Testis (tissue), 2 donors: ENCODE measurements at regions not wholly inside any gene's neighbourhood (a gene's known extent, or its start where the extent isn't known, plus 50 kb on each side); places are given as distances from the start of the nearest gene placed in this dataset.

Experiments
- DNase-seq: peaks from one replicate; pipeline ENCODE4 v3.0.0-alpha.2; 2019
- H3K27ac ChIP-seq, 2 donors: fragments of 200-600 bp; sonication (generic); one replicate each; pipeline ENCODE4 v1.5.1; 2019
- H3K27me3 ChIP-seq: fragments of 200-600 bp; sonication (generic); one replicate; pipeline ENCODE4 v1.5.1; 2019
- H3K36me3 ChIP-seq: fragments of 200-600 bp; sonication (generic); one replicate; pipeline ENCODE4 v1.5.1; 2017; ENCODE audit warnings: low read depth; ENCODE audit errors: missing control alignments
- H3K4me1 ChIP-seq: fragments of 200-600 bp; sonication (generic); one replicate; pipeline ENCODE4 v1.5.1; 2019
- H3K4me3 ChIP-seq, 2 donors: fragments of 200-600 bp; sonication (generic); one replicate each; pipeline ENCODE4 v1.5.1; 2017 to 2019
- H3K9me3 ChIP-seq: fragments of 200-600 bp; sonication (generic); one replicate; pipeline ENCODE4 v1.5.1; 2017
- POLR2A ChIP-seq: fragments of 450-650 bp; IDR thresholded peaks from one replicate; pipeline ENCODE4 v1.6.1; 2017; ENCODE audit warnings: antibody characterized with exemption, mild to moderate bottlenecking, moderate library complexity
- WGBS, 2 donors: methylation state at CpG; one replicate each; pipeline ENCODE4 v1.1.5; 2018; 5-methylcytosine and 5-hydroxymethylcytosine counted together
- intact Hi-C: fragments of 100-400 bp; cut with DNase I; formaldehyde crosslinking; loops from one replicate; pipeline ENCODE4 v1.15.1; 2023; ENCODE audit warnings: low total_unique reads
- TF ChIP-seq, protein P1 (sequence below), 3 experiments: fragments of 450-650 bp in 2 of 3; fragments of 200-600 bp in 1 of 3; sonication (generic) in 1 of 3; IDR thresholded peaks; one replicate each; pipeline ENCODE4 v1.5.1; 2016 to 2019; ENCODE audit warnings: antibody characterized with exemption in 3 of 3, mild to moderate bottlenecking in 2 of 3, moderate library complexity in 1 of 3

DNA sequence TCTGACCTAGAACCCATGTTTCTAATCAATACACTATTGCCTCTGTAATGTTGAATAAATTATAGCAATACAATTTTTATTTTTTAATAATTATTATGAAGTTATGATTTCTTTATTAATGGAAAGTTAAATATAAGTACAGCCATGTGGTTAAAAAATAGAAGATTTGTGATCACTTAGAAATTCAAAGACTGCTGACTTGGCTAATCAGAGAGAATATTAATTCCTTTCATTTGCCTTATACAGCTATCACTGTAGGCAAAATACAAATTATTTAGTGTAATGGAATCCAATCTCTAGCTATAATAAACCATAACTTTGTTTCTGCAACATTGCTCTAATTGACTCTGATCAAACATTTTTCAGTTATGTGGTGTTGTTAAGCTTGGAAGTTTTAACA is 255.0 kb upstream of the TAS2R1 start:
- Histone ChIP-seq H3K27me3 (no peaks in the 10 kb centered on the region), H3K27ac (no peak overlapping the region), H3K4me3 (no peak overlapping the region), H3K36me3 (no peaks in the 10 kb centered on the region), H3K4me1 (no peaks in the 10 kb centered on the region), H3K9me3 (no peaks in the 10 kb centered on the region)
- TF ChIP-seq, protein P1, sequence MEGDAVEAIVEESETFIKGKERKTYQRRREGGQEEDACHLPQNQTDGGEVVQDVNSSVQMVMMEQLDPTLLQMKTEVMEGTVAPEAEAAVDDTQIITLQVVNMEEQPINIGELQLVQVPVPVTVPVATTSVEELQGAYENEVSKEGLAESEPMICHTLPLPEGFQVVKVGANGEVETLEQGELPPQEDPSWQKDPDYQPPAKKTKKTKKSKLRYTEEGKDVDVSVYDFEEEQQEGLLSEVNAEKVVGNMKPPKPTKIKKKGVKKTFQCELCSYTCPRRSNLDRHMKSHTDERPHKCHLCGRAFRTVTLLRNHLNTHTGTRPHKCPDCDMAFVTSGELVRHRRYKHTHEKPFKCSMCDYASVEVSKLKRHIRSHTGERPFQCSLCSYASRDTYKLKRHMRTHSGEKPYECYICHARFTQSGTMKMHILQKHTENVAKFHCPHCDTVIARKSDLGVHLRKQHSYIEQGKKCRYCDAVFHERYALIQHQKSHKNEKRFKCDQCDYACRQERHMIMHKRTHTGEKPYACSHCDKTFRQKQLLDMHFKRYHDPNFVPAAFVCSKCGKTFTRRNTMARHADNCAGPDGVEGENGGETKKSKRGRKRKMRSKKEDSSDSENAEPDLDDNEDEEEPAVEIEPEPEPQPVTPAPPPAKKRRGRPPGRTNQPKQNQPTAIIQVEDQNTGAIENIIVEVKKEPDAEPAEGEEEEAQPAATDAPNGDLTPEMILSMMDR (IDR thresholded peaks at IDR 0.05), result no peak
- TF ChIP-seq POLR2A, result no peak
- intact Hi-C loops, result no loop called here
- DNase-seq, result no peak

DNA sequence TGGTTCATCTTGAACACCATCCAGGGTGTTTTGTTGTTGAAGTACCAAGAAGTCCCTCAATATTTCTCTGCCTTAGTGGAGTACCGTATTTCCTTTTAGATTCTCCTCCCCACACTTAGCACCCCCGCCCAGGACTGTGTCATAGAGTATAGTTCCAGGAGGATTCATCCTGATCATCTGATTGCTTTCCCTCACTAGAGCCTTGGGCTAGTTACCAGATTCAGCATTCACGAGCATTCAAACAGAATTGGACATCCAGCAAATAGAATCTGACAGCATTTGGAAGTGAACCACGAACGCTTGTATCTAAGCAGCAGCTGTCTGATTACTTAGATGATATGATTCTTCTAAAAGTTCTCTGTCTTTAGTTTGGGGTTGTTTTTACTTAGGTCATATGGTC is 248.1 kb upstream of the TAS2R1 start:
- intact Hi-C loops, result no loop called here
- TF ChIP-seq, protein P1 (IDR thresholded peaks at IDR 0.05), result no peak
- no peak for TF ChIP-seq POLR2A
- no peak overlapping the region for H3K4me3 ChIP-seq
- no peak overlapping the region for H3K27ac ChIP-seq
- no peaks in the 10 kb centered on the region for H3K4me1 ChIP-seq
- 86 to 90% methylated on average over 5 of the region's 5 CpGs for WGBS, 2 donors
- H3K27me3 ChIP-seq, result no peaks in the 10 kb centered on the region
- H3K9me3 ChIP-seq, result no peaks in the 10 kb centered on the region
- H3K36me3 ChIP-seq, result no peaks in the 10 kb centered on the region
- no peak for DNase-seq

DNA sequence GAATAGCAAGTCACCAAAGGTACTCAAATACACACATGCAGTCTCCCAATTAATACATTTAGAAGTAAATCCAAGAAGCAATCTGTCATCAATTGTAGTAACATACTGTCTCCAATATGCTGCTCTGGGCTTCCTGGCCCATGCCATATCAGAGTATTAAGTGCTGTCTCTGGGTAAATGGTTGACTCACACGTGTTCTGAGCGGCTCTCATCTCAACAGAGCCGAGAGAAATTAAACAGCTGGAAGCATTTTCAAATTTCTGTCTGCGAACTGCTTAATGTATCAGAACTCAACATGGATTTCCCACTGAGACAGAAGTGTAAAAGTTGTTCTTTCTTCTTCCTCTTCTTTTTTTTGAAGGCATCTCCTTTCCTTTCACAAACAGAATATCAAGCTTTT is 247.3 kb upstream of the TAS2R1 start:
- WGBS, 2 donors, result 79 to 89% methylated on average over 4 of the region's 4 CpGs
- Histone ChIP-seq H3K4me1 (no peaks in the 10 kb centered on the region), H3K36me3 (no peaks in the 10 kb centered on the region), H3K9me3 (no peaks in the 10 kb centered on the region), H3K27me3 (no peaks in the 10 kb centered on the region), H3K27ac (no peak overlapping the region), H3K4me3 (no peak overlapping the region)
- no peak for TF ChIP-seq POLR2A
- TF ChIP-seq, protein P1 (IDR thresholded peaks at IDR 0.05), result no peak
- DNase-seq, result no peak
- intact Hi-C loops, result no loop called here

DNA sequence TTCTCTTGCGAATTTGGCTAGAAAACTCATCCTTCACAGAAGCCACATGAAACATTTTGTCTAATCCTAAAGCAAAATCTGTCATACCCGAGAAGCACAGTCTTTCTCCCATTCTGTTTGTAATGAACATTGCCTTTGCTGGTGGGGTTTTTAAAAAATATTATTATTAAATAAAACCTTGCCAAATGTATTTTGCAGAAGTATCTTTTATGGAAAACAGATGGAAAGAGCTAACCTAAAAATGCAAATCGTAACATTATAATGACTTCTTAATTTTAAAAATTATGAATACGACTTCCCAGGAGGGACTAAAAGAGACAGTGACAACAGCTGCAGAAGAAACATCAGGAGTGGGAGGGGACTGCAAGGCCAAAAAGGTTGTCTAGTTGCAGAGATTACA is 246.3 kb upstream of the TAS2R1 start:
- Histone ChIP-seq H3K27me3 (no peaks in the 10 kb centered on the region), H3K9me3 (no peaks in the 10 kb centered on the region), H3K27ac (no peak overlapping the region), H3K36me3 (no peaks in the 10 kb centered on the region), H3K4me3 (no peak overlapping the region), H3K4me1 (no peaks in the 10 kb centered on the region)
- 80 to 83% methylated on average over 4 of the region's 4 CpGs for WGBS, 2 donors
- intact Hi-C loops, result no loop called here
- DNase-seq, result no peak
- TF ChIP-seq POLR2A, result no peak
- TF ChIP-seq, protein P1 (IDR thresholded peaks at IDR 0.05), result no peak

DNA sequence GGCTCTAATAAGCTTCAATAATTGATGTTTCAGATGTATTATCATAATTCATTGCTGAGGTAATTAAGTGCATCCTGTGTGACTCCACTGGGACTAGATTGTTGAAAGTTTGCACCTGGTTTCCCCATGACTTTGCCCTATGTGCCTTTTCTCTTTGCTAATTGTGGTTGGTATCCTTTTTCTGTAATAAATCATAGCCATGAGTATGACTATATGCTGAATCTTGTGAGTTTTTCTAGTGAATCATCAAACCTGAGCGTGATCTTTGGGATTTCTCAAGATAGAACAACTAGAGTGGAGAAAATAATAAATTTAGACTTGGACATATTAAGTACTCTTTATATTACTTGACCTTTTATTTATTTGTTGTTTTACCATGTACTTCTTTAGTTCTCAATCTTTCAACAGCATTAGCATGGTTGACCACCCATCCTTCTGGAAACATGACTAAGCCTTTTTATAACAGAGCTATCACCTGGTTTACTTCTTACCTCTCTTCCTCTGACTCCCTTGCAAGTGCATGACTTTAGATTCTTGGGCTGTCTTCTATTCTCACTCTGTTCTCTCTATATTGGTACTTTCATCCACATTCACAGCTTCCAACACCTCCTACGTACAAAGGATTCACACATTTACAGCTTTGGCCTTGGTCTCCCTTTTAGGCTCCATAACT is 239.6 kb upstream of the TAS2R1 start:
- Histone ChIP-seq H3K27me3 (no peaks in the 10 kb centered on the region), H3K4me3 (no peak overlapping the region), H3K36me3 (no peaks in the 10 kb centered on the region), H3K9me3 (no peaks in the 10 kb centered on the region), H3K4me1 (no peaks in the 10 kb centered on the region), H3K27ac (no peak overlapping the region)
- DNase-seq, result no peak
- TF ChIP-seq POLR2A, result no peak
- TF ChIP-seq, protein P1 (IDR thresholded peaks at IDR 0.05), result no peak
- intact Hi-C loops, result no loop called here
- 70 to 75% methylated on average over 2 of the region's 2 CpGs for WGBS, 2 donors
